IMR-90 (cell line): ENCODE measurements at regions not wholly inside any gene's neighbourhood (a gene's known extent, or its start where the extent isn't known, plus 50 kb on each side); places are given as distances from the start of the nearest gene placed in this dataset.

Experiments used
- ATAC-seq: fragments of 200-7000 bp; cut with Tn5 transposase; 2 replicates; pipeline ENCODE4 v1.9.1; 2020; ENCODE audit warnings: low read depth, mild to moderate bottlenecking, moderate library complexity
- BruUV-seq: library from RNA; stranded (reverse); fragments of 400-500 nt; replicated peaks from 2 replicates; lab custom pipeline; 2021; lab: Mats Ljungman, UMichigan
- CTCF ChIA-PET: fragments of 300-600 bp; formaldehyde crosslinking; extraction: SDS; loops from one replicate; lab custom pipeline; 2021; ENCODE audit warnings: antibody characterized with exemption; lab: Yijun Ruan, JAX
- POLR2A ChIA-PET: fragments of 300-600 bp; sonication (Branson Sonifier 250); formaldehyde crosslinking; loops from one replicate; lab custom pipeline; 2022; ENCODE audit warnings: antibody characterized with exemption; ENCODE audit not compliant: unreplicated experiment; lab: Charles Lee
- DNase-seq: peaks from one replicate; pipeline ENCODE4 v3.0.0; 2013
- H2AFZ ChIP-seq: replicated peaks from 2 replicates; pipeline ENCODE3; 2013; ENCODE audit warnings: low read length, mild to moderate bottlenecking; ENCODE audit not compliant: poor library complexity
- H2AK5ac ChIP-seq: 2 replicates; pipeline ENCODE4 v1.6.1; 2013; ENCODE audit warnings: low read depth, low read length, inconsistent platforms
- H2AK9ac ChIP-seq: replicated peaks from 2 replicates; pipeline ENCODE3; 2013; ENCODE audit warnings: mild to moderate bottlenecking, low read depth, low read length, moderate library complexity; ENCODE audit not compliant: poor library complexity
- H2BK120ac ChIP-seq: 2 replicates; pipeline ENCODE4 v1.6.1; 2013; ENCODE audit warnings: low read depth, low read length, inconsistent platforms
- H2BK15ac ChIP-seq: 3 replicates; pipeline ENCODE4 v1.6.1; 2013; ENCODE audit warnings: low read depth, low read length, inconsistent platforms
- H2BK20ac ChIP-seq: 2 replicates; pipeline ENCODE4 v1.6.1; 2013; ENCODE audit warnings: low read depth, mild to moderate bottlenecking, inconsistent platforms, low read length, moderate library complexity
- H2BK5ac ChIP-seq: 2 replicates; pipeline ENCODE4 v1.6.1; 2013; ENCODE audit warnings: mild to moderate bottlenecking, low read depth, low read length, inconsistent platforms; ENCODE audit not compliant: poor library complexity, severe bottlenecking
- H3K14ac ChIP-seq: replicated peaks from 2 replicates; pipeline ENCODE4 v1.6.1; 2013; ENCODE audit warnings: low read depth, low read length, inconsistent platforms
- H3K18ac ChIP-seq: 2 replicates; pipeline ENCODE4 v1.6.1; 2013; ENCODE audit warnings: low read depth, low read length, control low read depth
- H3K23ac ChIP-seq: 2 replicates; pipeline ENCODE4 v1.6.1; 2013; ENCODE audit warnings: low read depth, low read length, inconsistent platforms
- H3K27ac ChIP-seq: 2 replicates; pipeline ENCODE4 v1.5.1; 2013; ENCODE audit warnings: mild to moderate bottlenecking, control low read depth, low read length; ENCODE audit not compliant: insufficient read depth
- H3K27me3 ChIP-seq: 2 replicates; pipeline ENCODE4 v1.6.1; 2013; ENCODE audit warnings: low read length; ENCODE audit not compliant: control insufficient read depth, insufficient read depth
- H3K36me3 ChIP-seq: 2 replicates; pipeline ENCODE4 v1.6.1; 2013; ENCODE audit warnings: low read length, mixed read lengths; ENCODE audit not compliant: control insufficient read depth, insufficient read depth
- H3K4ac ChIP-seq: 2 replicates; pipeline ENCODE4 v1.6.1; 2013; ENCODE audit warnings: low read depth, low read length, inconsistent platforms
- H3K4me1 ChIP-seq: 2 replicates; pipeline ENCODE4 v1.6.1; 2013; ENCODE audit warnings: low read length, mixed read lengths; ENCODE audit not compliant: control insufficient read depth, insufficient read depth
- H3K4me2 ChIP-seq: 2 replicates; pipeline ENCODE4 v1.6.1; 2013; ENCODE audit warnings: low read depth, mild to moderate bottlenecking, control low read depth, low read length, moderate library complexity
- H3K4me3 ChIP-seq: 2 replicates; pipeline ENCODE4 v1.5.1; 2013; ENCODE audit warnings: low read depth, mild to moderate bottlenecking, control low read depth, low read length, moderate library complexity; ENCODE audit not compliant: insufficient read depth
- H3K56ac ChIP-seq: 2 replicates; pipeline ENCODE4 v1.6.1; 2013; ENCODE audit warnings: low read length, inconsistent platforms; ENCODE audit not compliant: insufficient read depth; ENCODE audit errors: extremely low read depth
- H3K79me1 ChIP-seq, 2 experiments: 2 replicates each; pipeline ENCODE4 v1.6.1; 2013; ENCODE audit warnings: low read length in 2 of 2, inconsistent platforms in 1 of 2, low read depth in 1 of 2
- H3K9ac ChIP-seq: 2 replicates; pipeline ENCODE4 v1.6.1; 2013; ENCODE audit warnings: low read depth, low read length, control low read depth
- H3K9me1 ChIP-seq: 2 replicates; pipeline ENCODE4 v1.6.1; 2013; ENCODE audit warnings: low read length, inconsistent platforms; ENCODE audit not compliant: insufficient read depth
- H3K9me3 ChIP-seq: 2 replicates; pipeline ENCODE4 v1.6.1; 2013; ENCODE audit warnings: low read length; ENCODE audit not compliant: control insufficient read depth, insufficient read depth
- H4K20me1 ChIP-seq: 2 replicates; pipeline ENCODE4 v1.6.1; 2013; ENCODE audit warnings: low read length, inconsistent platforms; ENCODE audit not compliant: insufficient read depth
- H4K5ac ChIP-seq: 2 replicates; pipeline ENCODE4 v1.6.1; 2013; ENCODE audit warnings: mild to moderate bottlenecking, low read depth, low read length, control low read depth
- H4K8ac ChIP-seq, 2 experiments: 2 replicates each; pipeline ENCODE4 v1.6.1; 2013; ENCODE audit warnings: low read depth in 2 of 2, low read length in 2 of 2, control low read depth in 1 of 2, inconsistent platforms in 1 of 2
- H4K91ac ChIP-seq: 2 replicates; pipeline ENCODE4 v1.6.1; 2013; ENCODE audit warnings: low read depth, low read length, inconsistent platforms; ENCODE audit not compliant: insufficient read depth
- BHLHE40 ChIP-seq: fragments of 150-350 bp; IDR thresholded peaks from 2 replicates; pipeline ENCODE4 v1.6.1; 2016; ENCODE audit warnings: mild to moderate bottlenecking, low read depth, low read length
- CEBPB ChIP-seq: IDR thresholded peaks from 2 replicates; pipeline ENCODE4 v1.6.1; 2012; ENCODE audit warnings: low read depth, low read length, improper control_type of control experiment
- CHD1 ChIP-seq: IDR thresholded peaks from 2 replicates; pipeline ENCODE4 v1.6.1; 2012; ENCODE audit warnings: low read depth, low read length, improper control_type of control experiment
- ELK1 ChIP-seq: fragments of 150-350 bp; IDR thresholded peaks from 2 replicates; pipeline ENCODE4 v1.6.1; 2016; ENCODE audit warnings: low read depth, mild to moderate bottlenecking, low read length, moderate library complexity, borderline replicate concordance
- FOS ChIP-seq: fragments of 150-350 bp; IDR thresholded peaks from 2 replicates; pipeline ENCODE4 v1.6.1; 2016; ENCODE audit warnings: low read depth, low read length
- MAFK ChIP-seq: IDR thresholded peaks from 2 replicates; pipeline ENCODE4 v1.6.1; 2012; ENCODE audit warnings: low read depth, low read length, improper control_type of control experiment
- MAZ ChIP-seq: IDR thresholded peaks from 2 replicates; pipeline ENCODE4 v1.6.1; 2012; ENCODE audit warnings: low read depth, mild to moderate bottlenecking, low read length, improper control_type of control experiment, moderate library complexity, borderline replicate concordance
- MXI1 ChIP-seq: IDR thresholded peaks from 2 replicates; pipeline ENCODE4 v1.6.1; 2012; ENCODE audit warnings: low read depth, mild to moderate bottlenecking, low read length, moderate library complexity, borderline replicate concordance
- NFE2L2 ChIP-seq: fragments of 150-350 bp; IDR thresholded peaks from 2 replicates; pipeline ENCODE4 v1.6.1; 2016; ENCODE audit warnings: low read depth, mild to moderate bottlenecking, low read length
- POLR2A ChIP-seq: IDR thresholded peaks from 2 replicates; pipeline ENCODE4 v1.6.1; 2012; ENCODE audit warnings: mild to moderate bottlenecking, low read depth, low read length
- RAD21 ChIP-seq: IDR thresholded peaks from 2 replicates; pipeline ENCODE4 v1.6.1; 2012; ENCODE audit warnings: low read length, improper control_type of control experiment
- RCOR1 ChIP-seq: IDR thresholded peaks from 2 replicates; pipeline ENCODE4 v1.6.1; 2012; ENCODE audit warnings: mild to moderate bottlenecking, low read length, improper control_type of control experiment; ENCODE audit not compliant: insufficient replicate concordance
- RFX5 ChIP-seq: IDR thresholded peaks from 2 replicates; pipeline ENCODE4 v1.8.0; 2012; ENCODE audit warnings: low read depth, mild to moderate bottlenecking, low read length, moderate library complexity
- SMC3 ChIP-seq: fragments of 150-350 bp; IDR thresholded peaks from 2 replicates; pipeline ENCODE4 v1.6.1; 2016; ENCODE audit warnings: low read depth, mild to moderate bottlenecking, antibody characterized with exemption, low read length, moderate library complexity
- WGBS, 2 experiments: methylation state at CpG; one replicate each; pipeline versions ENCODE4 v1.1.5 to v1.1.7; 2013; ENCODE audit warnings: missing lambda C conversion rate in 2 of 2; ENCODE audit not compliant: insufficient read length in 1 of 2; ENCODE audit errors: extremely low coverage in 2 of 2; 5-methylcytosine and 5-hydroxymethylcytosine counted together
- dilution Hi-C: fragments of 300-500 bp; cut with HindIII; formaldehyde crosslinking; loops from one replicate; pipeline ENCODE4 v1.14.3; 2018; ENCODE audit warnings: low sequenced_read_pairs; ENCODE audit not compliant: unreplicated experiment
- in situ Hi-C: fragments of 300-500 bp; cut with MboI; formaldehyde crosslinking; loops from 3 replicates; pipeline ENCODE4 v1.14.3; 2019; ENCODE audit warnings: low sequenced_read_pairs, inconsistent platforms, mixed read lengths
- intact Hi-C: fragments of 100-400 bp; cut with micrococcal nuclease; formaldehyde crosslinking; loops from 2 replicates; pipeline ENCODE4 v1.10.0; 2022
- TF ChIP-seq, protein P1 (sequence below): conservative IDR thresholded peaks from 2 replicates; pipeline ENCODE4 v1.5.1; 2012; ENCODE audit warnings: mild to moderate bottlenecking, low read depth, low read length, improper control_type of control experiment
- TF ChIP-seq, protein P2 (sequence below): fragments of 150-350 bp; IDR thresholded peaks from 2 replicates; pipeline ENCODE4 v1.6.1; 2017; ENCODE audit warnings: mild to moderate bottlenecking, antibody characterized with exemption, low read length, low read depth

DNA sequence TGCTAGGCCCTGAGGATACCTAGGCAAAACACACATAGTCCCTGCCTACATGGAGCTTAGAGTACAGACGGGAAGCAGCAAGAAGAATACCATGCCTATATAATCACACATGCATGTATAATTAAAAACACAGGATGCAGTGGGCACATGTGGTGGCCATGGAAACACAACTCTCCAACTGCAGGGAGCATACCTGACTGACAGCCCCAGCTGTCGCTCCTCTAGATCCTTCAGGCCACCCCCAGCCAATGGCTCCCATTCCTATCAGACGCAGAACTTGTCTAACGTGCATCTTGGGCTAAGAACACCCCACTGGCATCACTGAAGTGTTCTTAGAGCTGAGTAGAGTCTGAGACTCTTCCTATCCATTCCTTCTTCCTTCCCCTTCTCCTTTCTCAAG lies 125.5 kb upstream of the FRMD4B start:
- H3K4me3 ChIP-seq = no peak overlapping the region
- H3K9ac ChIP-seq = no peak overlapping the region
- no peak overlapping the region for H3K18ac ChIP-seq
- no peak overlapping the region for H2AK9ac ChIP-seq
- POLR2A ChIA-PET = no interaction called here
- H3K14ac ChIP-seq = no peak overlapping the region
- no peak overlapping the region for H2BK20ac ChIP-seq
- BruUV-seq = no TSS peak
- no peak overlapping the region for H3K4me2 ChIP-seq
- no peaks in the 10 kb centered on the region for H3K4me1 ChIP-seq
- H4K20me1 ChIP-seq = no peaks in the 10 kb centered on the region
- dilution Hi-C loops (no loop called here), intact Hi-C loops (no loop called here), in situ Hi-C loops (no loop called here)
- H3K36me3 ChIP-seq = no peaks in the 10 kb centered on the region
- H2BK5ac ChIP-seq = no peak overlapping the region
- no peak overlapping the region for H2AFZ ChIP-seq
- no peak for DNase-seq
- no peak overlapping the region for H3K23ac ChIP-seq
- H4K8ac ChIP-seq = no peak overlapping the region
- no peak overlapping the region for H2AK5ac ChIP-seq
- H3K27me3 ChIP-seq = no peaks in the 10 kb centered on the region
- H3K79me1 ChIP-seq = no peaks in the 10 kb centered on the region
- no peak overlapping the region for H3K27ac ChIP-seq
- no peak overlapping the region for H2BK15ac ChIP-seq
- no peak overlapping the region for H4K91ac ChIP-seq
- CTCF ChIA-PET = no interaction called here
- no peaks in the 10 kb centered on the region for H3K9me3 ChIP-seq
- no peak overlapping the region for H3K56ac ChIP-seq
- TF ChIP-seq CHD1 = no peak
- TF ChIP-seq MAFK = no peak
- TF ChIP-seq, protein P1, sequence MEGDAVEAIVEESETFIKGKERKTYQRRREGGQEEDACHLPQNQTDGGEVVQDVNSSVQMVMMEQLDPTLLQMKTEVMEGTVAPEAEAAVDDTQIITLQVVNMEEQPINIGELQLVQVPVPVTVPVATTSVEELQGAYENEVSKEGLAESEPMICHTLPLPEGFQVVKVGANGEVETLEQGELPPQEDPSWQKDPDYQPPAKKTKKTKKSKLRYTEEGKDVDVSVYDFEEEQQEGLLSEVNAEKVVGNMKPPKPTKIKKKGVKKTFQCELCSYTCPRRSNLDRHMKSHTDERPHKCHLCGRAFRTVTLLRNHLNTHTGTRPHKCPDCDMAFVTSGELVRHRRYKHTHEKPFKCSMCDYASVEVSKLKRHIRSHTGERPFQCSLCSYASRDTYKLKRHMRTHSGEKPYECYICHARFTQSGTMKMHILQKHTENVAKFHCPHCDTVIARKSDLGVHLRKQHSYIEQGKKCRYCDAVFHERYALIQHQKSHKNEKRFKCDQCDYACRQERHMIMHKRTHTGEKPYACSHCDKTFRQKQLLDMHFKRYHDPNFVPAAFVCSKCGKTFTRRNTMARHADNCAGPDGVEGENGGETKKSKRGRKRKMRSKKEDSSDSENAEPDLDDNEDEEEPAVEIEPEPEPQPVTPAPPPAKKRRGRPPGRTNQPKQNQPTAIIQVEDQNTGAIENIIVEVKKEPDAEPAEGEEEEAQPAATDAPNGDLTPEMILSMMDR = no peak
- no peak for TF ChIP-seq MXI1
- no peak for TF ChIP-seq POLR2A
- no peak for TF ChIP-seq MAZ
- no peak for TF ChIP-seq RAD21
- TF ChIP-seq SMC3 = no peak
- TF ChIP-seq RFX5 = no peak
- no peak for TF ChIP-seq ELK1
- TF ChIP-seq, protein P2, sequence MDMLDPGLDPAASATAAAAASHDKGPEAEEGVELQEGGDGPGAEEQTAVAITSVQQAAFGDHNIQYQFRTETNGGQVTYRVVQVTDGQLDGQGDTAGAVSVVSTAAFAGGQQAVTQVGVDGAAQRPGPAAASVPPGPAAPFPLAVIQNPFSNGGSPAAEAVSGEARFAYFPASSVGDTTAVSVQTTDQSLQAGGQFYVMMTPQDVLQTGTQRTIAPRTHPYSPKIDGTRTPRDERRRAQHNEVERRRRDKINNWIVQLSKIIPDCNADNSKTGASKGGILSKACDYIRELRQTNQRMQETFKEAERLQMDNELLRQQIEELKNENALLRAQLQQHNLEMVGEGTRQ = no peak
- TF ChIP-seq CEBPB = no peak
- no peak for TF ChIP-seq FOS
- no peak for TF ChIP-seq BHLHE40
- no peak for TF ChIP-seq NFE2L2
- no peak for TF ChIP-seq RCOR1
- WGBS, 2 experiments = no CpG with 5 or more reads among the region's 4 CpGs
- H4K5ac ChIP-seq = no peak overlapping the region
- no peak overlapping the region for H3K4ac ChIP-seq
- no peak overlapping the region for H2BK120ac ChIP-seq
- no peak for ATAC-seq
- H3K9me1 ChIP-seq = no peaks in the 10 kb centered on the region
